ENCODE measurements at regions not wholly inside any gene's neighbourhood (a gene's known extent, or its start where the extent isn't known, plus 50 kb on each side); places are given as distances from the start of the nearest gene placed in this dataset.

DNA sequence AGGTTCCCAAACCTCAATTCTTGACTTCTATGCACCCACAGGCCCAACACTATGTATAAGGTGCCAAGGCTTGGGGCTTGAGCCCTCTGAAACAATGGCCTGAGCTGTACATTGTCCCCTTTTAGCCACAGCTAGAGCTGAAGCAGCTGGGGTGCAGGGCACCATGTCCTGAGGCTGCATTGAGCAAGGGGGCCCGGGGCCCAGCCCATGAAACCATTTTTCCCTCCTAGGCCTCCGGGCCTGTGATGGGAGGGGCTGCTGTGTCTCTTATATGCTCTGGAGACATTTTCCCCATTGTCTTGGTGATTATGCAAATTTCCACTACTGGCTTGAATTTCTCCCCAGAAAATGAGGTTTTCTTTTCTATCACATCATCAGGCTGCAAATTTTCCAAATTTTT lies 155.5 kb downstream of the FASLG start:
- H3K9me3 ChIP-seq (ENCODE audit: low read length) = peaks cover 6% of the 10 kb centered on the region; the same call in 1 of the 2 replicates
- H3K27ac ChIP-seq (ENCODE audit: low read depth, low read length, poor library complexity, severe bottlenecking) = no peak overlapping the region
- H2AFZ ChIP-seq (ENCODE audit: low read length) = no peak overlapping the region
- no peaks in the 10 kb centered on the region for H3K9me2 ChIP-seq (ENCODE audit: low read depth, low read length)
- no peaks in the 10 kb centered on the region for H4K20me1 ChIP-seq (ENCODE audit: insufficient read depth, low read length)
- no peak overlapping the region for H3K4me3 ChIP-seq (ENCODE audit: low read depth, low read length, poor library complexity, severe bottlenecking)
- no peaks in the 10 kb centered on the region for H3K36me3 ChIP-seq (ENCODE audit: insufficient read depth, low read length)
- TF ChIP-seq, protein P1, sequence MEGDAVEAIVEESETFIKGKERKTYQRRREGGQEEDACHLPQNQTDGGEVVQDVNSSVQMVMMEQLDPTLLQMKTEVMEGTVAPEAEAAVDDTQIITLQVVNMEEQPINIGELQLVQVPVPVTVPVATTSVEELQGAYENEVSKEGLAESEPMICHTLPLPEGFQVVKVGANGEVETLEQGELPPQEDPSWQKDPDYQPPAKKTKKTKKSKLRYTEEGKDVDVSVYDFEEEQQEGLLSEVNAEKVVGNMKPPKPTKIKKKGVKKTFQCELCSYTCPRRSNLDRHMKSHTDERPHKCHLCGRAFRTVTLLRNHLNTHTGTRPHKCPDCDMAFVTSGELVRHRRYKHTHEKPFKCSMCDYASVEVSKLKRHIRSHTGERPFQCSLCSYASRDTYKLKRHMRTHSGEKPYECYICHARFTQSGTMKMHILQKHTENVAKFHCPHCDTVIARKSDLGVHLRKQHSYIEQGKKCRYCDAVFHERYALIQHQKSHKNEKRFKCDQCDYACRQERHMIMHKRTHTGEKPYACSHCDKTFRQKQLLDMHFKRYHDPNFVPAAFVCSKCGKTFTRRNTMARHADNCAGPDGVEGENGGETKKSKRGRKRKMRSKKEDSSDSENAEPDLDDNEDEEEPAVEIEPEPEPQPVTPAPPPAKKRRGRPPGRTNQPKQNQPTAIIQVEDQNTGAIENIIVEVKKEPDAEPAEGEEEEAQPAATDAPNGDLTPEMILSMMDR (IDR thresholded peaks at IDR 0.05; ENCODE audit: low read length) = no peak
- no peak for TF ChIP-seq EZH2 (IDR thresholded peaks at IDR 0.05; ENCODE audit: borderline replicate concordance, low read length)
- H3K9ac ChIP-seq (ENCODE audit: low read length) = no peak overlapping the region
- H3K79me2 ChIP-seq (ENCODE audit: insufficient read depth, low read length) = no peaks in the 10 kb centered on the region
- H3K4me1 ChIP-seq (ENCODE audit: insufficient read depth, low read length, severe bottlenecking) = peaks cover 22% of the 10 kb centered on the region
- H3F3A ChIP-seq (ENCODE audit: insufficient read depth, low read length) = 0 out of 2 replicates have a peak, but pooled peaks cover 3% of the 10 kb centered on the region
- no peak overlapping the region for H3K4me2 ChIP-seq (ENCODE audit: low read length)
- no peaks in the 10 kb centered on the region for H3K27me3 ChIP-seq (ENCODE audit: insufficient read depth, low read length)

DNA sequence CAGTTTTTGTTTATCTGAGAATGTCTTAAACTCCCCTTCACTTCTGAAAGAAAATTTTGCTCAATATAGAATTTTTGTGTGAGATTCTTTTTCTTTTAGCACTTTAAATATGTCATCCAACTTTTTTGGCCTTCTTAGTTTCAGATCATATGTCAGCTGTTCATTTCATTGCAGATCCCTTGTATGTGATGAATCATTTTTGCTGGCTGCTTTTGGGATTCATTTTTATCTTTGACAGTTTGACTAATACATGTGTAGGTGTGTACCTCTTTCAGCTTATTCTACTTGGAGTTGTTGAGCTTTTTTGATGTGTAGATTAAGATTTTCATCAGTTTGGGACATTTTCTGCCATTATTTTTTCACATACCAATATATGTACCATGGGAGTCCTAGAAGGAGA lies 156.8 kb downstream of the FASLG start:
- no peak overlapping the region for H3K27ac ChIP-seq (ENCODE audit: low read depth, low read length, poor library complexity, severe bottlenecking)
- no peak overlapping the region for H3K4me3 ChIP-seq (ENCODE audit: low read depth, low read length, poor library complexity, severe bottlenecking)

DNA sequence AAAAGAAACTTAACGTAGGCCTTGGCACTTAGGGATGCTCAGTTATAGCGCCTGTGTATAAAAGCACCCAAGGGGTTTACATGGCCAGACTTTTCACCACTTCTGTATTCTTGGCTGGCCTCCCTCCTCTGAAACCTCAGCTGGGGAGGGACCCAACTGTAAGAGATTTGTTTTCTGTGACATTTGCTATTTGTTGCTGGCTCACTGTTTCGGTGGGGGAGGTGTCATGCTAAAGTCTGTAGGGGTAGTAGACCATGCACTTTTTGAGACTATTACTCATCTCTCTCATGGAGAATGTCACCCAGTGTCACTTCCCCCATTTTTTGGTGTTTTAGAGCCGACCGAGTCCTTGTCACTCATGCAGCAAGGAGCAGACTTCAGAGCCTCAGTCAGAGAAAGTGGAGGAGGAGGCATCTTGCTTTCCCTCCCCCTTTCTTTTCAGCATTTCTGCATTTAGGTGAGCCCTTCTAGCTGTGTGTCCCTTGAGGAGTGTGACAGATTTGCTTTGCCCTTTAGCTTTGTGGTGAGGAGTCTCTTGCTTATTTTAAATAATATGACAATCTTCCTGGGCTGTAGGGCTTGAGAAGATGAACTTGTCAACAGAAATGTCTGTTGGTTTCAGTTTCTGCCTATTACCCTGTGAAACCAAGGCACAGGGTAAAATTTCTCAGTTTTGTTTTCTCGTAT lies 160.1 kb downstream of the FASLG start:
- peak overlapping the region; percentile 50 for H3K4me3 ChIP-seq (ENCODE audit: low read depth, low read length, poor library complexity, severe bottlenecking)
- no peak overlapping the region for H2AFZ ChIP-seq (ENCODE audit: low read length)
- TF ChIP-seq, protein P1 (IDR thresholded peaks at IDR 0.05; ENCODE audit: low read length) = no peak
- TF ChIP-seq EZH2 (IDR thresholded peaks at IDR 0.05; ENCODE audit: borderline replicate concordance, low read length) = no peak
- no peaks in the 10 kb centered on the region for H3K27me3 ChIP-seq (ENCODE audit: insufficient read depth, low read length)
- H3K79me2 ChIP-seq (ENCODE audit: insufficient read depth, low read length) = no peaks in the 10 kb centered on the region
- peak overlapping the region; percentile 96 for H3K27ac ChIP-seq (ENCODE audit: low read depth, low read length, poor library complexity, severe bottlenecking)
- H3K9me3 ChIP-seq (ENCODE audit: low read length) = peaks cover 6% of the 10 kb centered on the region; the same call in 1 of the 2 replicates
- 0 out of 2 replicates have a peak, but pooled peaks cover 5% of the 10 kb centered on the region for H3F3A ChIP-seq (ENCODE audit: insufficient read depth, low read length)
- no peaks in the 10 kb centered on the region for H3K36me3 ChIP-seq (ENCODE audit: insufficient read depth, low read length)
- no peaks in the 10 kb centered on the region for H4K20me1 ChIP-seq (ENCODE audit: insufficient read depth, low read length)
- H3K4me1 ChIP-seq (ENCODE audit: insufficient read depth, low read length, severe bottlenecking) = peaks cover 49% of the 10 kb centered on the region
- no peaks in the 10 kb centered on the region for H3K9me2 ChIP-seq (ENCODE audit: low read depth, low read length)
- H3K4me2 ChIP-seq (ENCODE audit: low read length) = peak overlapping the region; percentile 70
- peak overlapping the region; percentile 62 for H3K9ac ChIP-seq (ENCODE audit: low read length)

More for the DNA sequence above, 156.8 kb downstream of the FASLG start:
- H3K36me3 ChIP-seq (ENCODE audit: insufficient read depth, low read length) = no peaks in the 10 kb centered on the region
- H3K9me3 ChIP-seq (ENCODE audit: low read length) = peaks cover 6% of the 10 kb centered on the region; the same call in 1 of the 2 replicates
- peaks cover 35% of the 10 kb centered on the region for H3K4me1 ChIP-seq (ENCODE audit: insufficient read depth, low read length, severe bottlenecking)
- H3K9me2 ChIP-seq (ENCODE audit: low read depth, low read length) = no peaks in the 10 kb centered on the region
- H3K9ac ChIP-seq (ENCODE audit: low read length) = no peak overlapping the region
- H3F3A ChIP-seq (ENCODE audit: insufficient read depth, low read length) = 0 out of 2 replicates have a peak, but pooled peaks cover 5% of the 10 kb centered on the region
- H4K20me1 ChIP-seq (ENCODE audit: insufficient read depth, low read length) = no peaks in the 10 kb centered on the region
- TF ChIP-seq EZH2 (IDR thresholded peaks at IDR 0.05; ENCODE audit: borderline replicate concordance, low read length) = no peak
- TF ChIP-seq, protein P1 (IDR thresholded peaks at IDR 0.05; ENCODE audit: low read length) = no peak
- H3K4me2 ChIP-seq (ENCODE audit: low read length) = no peak overlapping the region
- H3K79me2 ChIP-seq (ENCODE audit: insufficient read depth, low read length) = no peaks in the 10 kb centered on the region
- H3K27me3 ChIP-seq (ENCODE audit: insufficient read depth, low read length) = no peaks in the 10 kb centered on the region
- no peak overlapping the region for H2AFZ ChIP-seq (ENCODE audit: low read length)
